HG03342 (cell line): ENCODE measurements at regions not wholly inside any gene's neighbourhood (a gene's known extent, or its start where the extent isn't known, plus 50 kb on each side); places are given as distances from the start of the nearest gene placed in this dataset.

Experiments
- ATAC-seq: cut with Tn5 transposase; IDR thresholded peaks from one replicate; pipeline ENCODE4 v1.9.1; 2021; ENCODE audit warnings: mild to moderate bottlenecking, moderate library complexity; ENCODE audit not compliant: unreplicated experiment

GRCh38 chr1:162924179-162924578 is 63.2 kb upstream of the CCDC190 start:
- ATAC-seq, result no peak

- ATAC-seq, result no peak
Measured at GRCh38 chr1:162922201-162922600, 61.2 kb upstream of the CCDC190 start.

- no peak for ATAC-seq
Measured at GRCh38 chr1:162921311-162921710, 60.3 kb upstream of the CCDC190 start.

GRCh38 chr1:162919034-162919433 is 58.1 kb upstream of the CCDC190 start:
- no peak for ATAC-seq

GRCh38 chr1:162918151-162918754 is 57.3 kb upstream of the CCDC190 start:
- no peak for ATAC-seq

GRCh38 chr1:162916821-162917613 is 56.0 kb upstream of the CCDC190 start:
- ATAC-seq, result no peak

- no peak for ATAC-seq
Measured at GRCh38 chr1:162916407-162916806, 55.4 kb upstream of the CCDC190 start.

- ATAC-seq, result no peak
Measured at GRCh38 chr1:162914601-162915000, 53.6 kb upstream of the CCDC190 start.

- ATAC-seq, result no peak
Measured at GRCh38 chr1:162913345-162913744, 52.4 kb upstream of the CCDC190 start.

- ATAC-seq, result no peak
Measured at GRCh38 chr1:162912061-162912667, 51.2 kb upstream of the CCDC190 start.
